ENCODE measurements at regions not wholly inside any gene's neighbourhood (a gene's known extent, or its start where the extent isn't known, plus 50 kb on each side); places are given as distances from the start of the nearest gene placed in this dataset.

DNA sequence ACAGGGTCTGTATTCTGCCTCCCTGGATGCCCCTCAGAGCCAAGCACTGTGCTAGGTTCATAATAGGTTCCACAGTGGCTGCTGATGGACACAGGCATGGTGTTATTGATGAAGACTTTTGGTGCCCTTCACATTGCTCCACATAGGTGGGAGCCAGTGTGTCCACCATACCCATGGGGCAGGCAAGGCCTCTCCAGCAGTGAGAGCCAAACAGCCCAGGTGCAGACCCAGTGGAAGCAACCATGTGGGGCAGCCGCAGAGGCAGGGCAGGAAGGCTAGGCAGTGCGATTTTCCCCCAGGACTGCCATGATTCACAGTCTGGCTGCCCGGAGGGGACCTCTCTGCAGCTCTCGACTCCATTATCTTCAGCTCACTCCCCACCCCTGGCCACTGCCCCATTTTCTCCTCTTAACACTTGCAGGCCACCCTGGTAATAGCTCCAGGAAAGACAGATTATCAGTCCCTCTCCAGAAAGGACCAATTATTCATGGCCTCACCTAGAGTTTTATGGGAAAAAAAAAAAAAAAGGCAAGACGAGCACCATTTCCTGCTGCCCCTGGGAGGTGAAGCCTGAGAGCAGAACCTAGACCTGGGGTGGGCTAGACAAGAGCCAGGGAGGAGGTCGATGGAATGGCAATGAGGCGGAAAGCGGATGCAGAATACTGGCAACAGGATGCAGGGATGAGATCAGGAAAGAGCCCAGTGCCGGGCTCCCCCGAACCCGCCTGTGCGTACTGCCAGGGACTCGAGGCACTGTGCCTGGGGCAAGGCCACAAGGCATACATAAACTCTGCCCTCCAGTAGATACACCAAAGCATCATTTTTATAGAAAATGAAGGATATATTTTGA, 343.0 kb upstream of the NCAM1 start:
- TF ChIP-seq, protein P1, sequence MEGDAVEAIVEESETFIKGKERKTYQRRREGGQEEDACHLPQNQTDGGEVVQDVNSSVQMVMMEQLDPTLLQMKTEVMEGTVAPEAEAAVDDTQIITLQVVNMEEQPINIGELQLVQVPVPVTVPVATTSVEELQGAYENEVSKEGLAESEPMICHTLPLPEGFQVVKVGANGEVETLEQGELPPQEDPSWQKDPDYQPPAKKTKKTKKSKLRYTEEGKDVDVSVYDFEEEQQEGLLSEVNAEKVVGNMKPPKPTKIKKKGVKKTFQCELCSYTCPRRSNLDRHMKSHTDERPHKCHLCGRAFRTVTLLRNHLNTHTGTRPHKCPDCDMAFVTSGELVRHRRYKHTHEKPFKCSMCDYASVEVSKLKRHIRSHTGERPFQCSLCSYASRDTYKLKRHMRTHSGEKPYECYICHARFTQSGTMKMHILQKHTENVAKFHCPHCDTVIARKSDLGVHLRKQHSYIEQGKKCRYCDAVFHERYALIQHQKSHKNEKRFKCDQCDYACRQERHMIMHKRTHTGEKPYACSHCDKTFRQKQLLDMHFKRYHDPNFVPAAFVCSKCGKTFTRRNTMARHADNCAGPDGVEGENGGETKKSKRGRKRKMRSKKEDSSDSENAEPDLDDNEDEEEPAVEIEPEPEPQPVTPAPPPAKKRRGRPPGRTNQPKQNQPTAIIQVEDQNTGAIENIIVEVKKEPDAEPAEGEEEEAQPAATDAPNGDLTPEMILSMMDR (IDR thresholded peaks at IDR 0.05; ENCODE audit: poor library complexity) = no peak
- TF ChIP-seq EZH2 (IDR thresholded peaks at IDR 0.05; ENCODE audit: borderline replicate concordance) = no peak
- TF ChIP-seq EZH2phosphoT487 (IDR thresholded peaks at IDR 0.05; ENCODE audit: low read depth, severe bottlenecking, unreplicated experiment) = no peak

Data from hepatocyte (in vitro differentiated cells).